ENCODE measurements at regions not wholly inside any gene's neighbourhood (a gene's known extent, or its start where the extent isn't known, plus 50 kb on each side); places are given as distances from the start of the nearest gene placed in this dataset.

GRCh38 chr5:116905885-116906284, 331.3 kb upstream of the SEMA6A start:
- no peak for DNase-seq
- no peaks in the 10 kb centered on the region for H3K36me3 ChIP-seq
- H3K4me1 ChIP-seq = no peaks in the 10 kb centered on the region
- 84 to 90% (median 85%) methylated on average over 3 of the region's 3 CpGs for WGBS, 5 donors
- TF ChIP-seq CTCF (IDR thresholded peaks at IDR 0.05) (no peak), EP300 (IDR thresholded peaks at IDR 0.05) (no peak), POLR2AphosphoS5 (IDR thresholded peaks at IDR 0.05) (no peak), POLR2A (IDR thresholded peaks at IDR 0.05) (no peak)
- H3K27ac ChIP-seq = no peak overlapping the region
- intact Hi-C loops (cut with DNase I; ENCODE audit: low total_unique reads) = no loop called here
- H3K4me3 ChIP-seq = no peak overlapping the region
- H3K27me3 ChIP-seq = no peaks in the 10 kb centered on the region
- no peaks in the 10 kb centered on the region for H3K9me3 ChIP-seq

GRCh38 chr5:116900793-116901192, 326.2 kb upstream of the SEMA6A start:
- no peak overlapping the region for H3K4me3 ChIP-seq
- no peak for DNase-seq
- WGBS, 5 donors = 71 to 90% (median 85%) methylated on average over 1 of the region's 1 CpG
- no peak for TF ChIP-seq EP300 (IDR thresholded peaks at IDR 0.05)
- TF ChIP-seq CTCF (IDR thresholded peaks at IDR 0.05) = no peak
- TF ChIP-seq POLR2AphosphoS5 (IDR thresholded peaks at IDR 0.05) = no peak
- no peak for TF ChIP-seq POLR2A (IDR thresholded peaks at IDR 0.05)
- no peaks in the 10 kb centered on the region for H3K9me3 ChIP-seq
- H3K27ac ChIP-seq = no peak overlapping the region
- no peaks in the 10 kb centered on the region for H3K36me3 ChIP-seq
- H3K27me3 ChIP-seq = no peaks in the 10 kb centered on the region
- H3K4me1 ChIP-seq = no peaks in the 10 kb centered on the region
- intact Hi-C loops (cut with DNase I; ENCODE audit: low total_unique reads) = no loop called here

- intact Hi-C loops (cut with DNase I; ENCODE audit: low total_unique reads) = no loop called here
- no peaks in the 10 kb centered on the region for H3K36me3 ChIP-seq
- TF ChIP-seq POLR2A (IDR thresholded peaks at IDR 0.05) (no peak), POLR2AphosphoS5 (IDR thresholded peaks at IDR 0.05) (no peak), CTCF (IDR thresholded peaks at IDR 0.05) (no peak), EP300 (IDR thresholded peaks at IDR 0.05) (no peak)
- H3K9me3 ChIP-seq = no peaks in the 10 kb centered on the region
- no peaks in the 10 kb centered on the region for H3K27me3 ChIP-seq
- no peak overlapping the region for H3K27ac ChIP-seq
- WGBS, 5 donors = 37 to 55% (median 45%) methylated on average over 2 of the region's 2 CpGs
- no peak for DNase-seq
- H3K4me3 ChIP-seq = no peak overlapping the region
- H3K4me1 ChIP-seq = no peaks in the 10 kb centered on the region
Measured at GRCh38 chr5:116898917-116899316, 324.3 kb upstream of the SEMA6A start.

GRCh38 chr5:116897291-116897690, 322.7 kb upstream of the SEMA6A start:
- TF ChIP-seq POLR2A (IDR thresholded peaks at IDR 0.05) = no peak
- TF ChIP-seq EP300 (IDR thresholded peaks at IDR 0.05) = no peak
- no peak for TF ChIP-seq CTCF (IDR thresholded peaks at IDR 0.05)
- TF ChIP-seq POLR2AphosphoS5 (IDR thresholded peaks at IDR 0.05) = no peak
- intact Hi-C loops (cut with DNase I; ENCODE audit: low total_unique reads) = no loop called here
- Histone ChIP-seq H3K9me3 (no peaks in the 10 kb centered on the region), H3K36me3 (no peaks in the 10 kb centered on the region), H3K27me3 (no peaks in the 10 kb centered on the region), H3K4me1 (no peaks in the 10 kb centered on the region), H3K4me3 (no peak overlapping the region), H3K27ac (no peak overlapping the region)
- WGBS, 5 donors = 77 to 81% (median 80%) methylated on average over 3 of the region's 3 CpGs
- DNase-seq = no peak
